ENCODE measurements at regions not wholly inside any gene's neighbourhood (a gene's known extent, or its start where the extent isn't known, plus 50 kb on each side); places are given as distances from the start of the nearest gene placed in this dataset.
A peak's percentile ranks its signal among the peaks of the same experiment; 100 is the strongest.

DNA sequence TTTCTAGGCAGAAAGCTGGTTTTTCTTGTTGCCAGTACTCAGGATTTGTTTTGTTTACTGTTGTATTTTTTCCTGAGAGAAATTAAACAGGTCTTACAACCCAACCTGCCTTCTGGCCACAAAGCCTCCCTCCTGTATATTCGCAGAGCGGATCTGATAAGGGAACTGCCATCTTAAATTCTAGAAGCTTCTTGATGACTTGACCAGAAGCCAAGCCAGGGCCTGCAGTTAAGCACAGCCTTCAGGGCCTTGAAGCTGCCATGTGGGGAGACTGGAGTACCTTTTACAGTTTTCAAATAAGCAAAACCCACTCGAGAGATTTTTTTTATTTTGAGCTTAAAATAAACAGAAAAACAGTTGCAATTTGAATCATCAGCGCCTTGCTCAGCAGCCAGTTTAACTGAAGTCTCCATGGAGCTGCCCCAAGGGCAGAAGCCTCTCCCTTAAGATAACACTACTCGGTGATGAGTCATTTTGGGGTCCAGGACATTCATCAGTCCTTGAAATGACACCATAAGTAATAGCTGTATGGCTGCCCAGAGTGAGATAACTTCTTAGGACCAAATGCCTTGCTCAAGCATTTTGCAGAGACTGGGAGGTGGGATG lies 51.5 kb upstream of the PHLPP1 start:
- POLR2A ChIA-PET = interaction anchor here (0.8 kb wide), 1 partner anchor 20 kb away, joined by 3 read pairs; no protein-coding TSS in a partner anchor
- TF ChIP-seq ATF1 (CRISPR knock-in tag; IDR thresholded peaks at IDR 0.05) (no peak), ATF1 (tag; IDR thresholded peaks at IDR 0.05) (peak; percentile 33; the same call in 1 of the 2 replicates), GABPA (tag; conservative IDR thresholded peaks at IDR 0.05; ENCODE audit: low read depth) (0 out of 2 replicates have a peak, but pooled peaks have one; percentile 22), LCOR (CRISPR knock-in tag; IDR thresholded peaks at IDR 0.05) (peak; percentile 72), MYC (IDR thresholded peaks at IDR 0.05; ENCODE audit: low read depth, low read length) (no peak), MYC (CRISPR knock-in tag; IDR thresholded peaks at IDR 0.05; ENCODE audit: borderline replicate concordance, low read depth) (no peak), TEAD2 (tag; IDR thresholded peaks at IDR 0.05) (no peak), CREBBP (IDR thresholded peaks at IDR 0.05; ENCODE audit: low read depth, low read length) (no peak), PML (IDR thresholded peaks at IDR 0.05; ENCODE audit: low read length) (peak; percentile 61; the same call in 1 of the 2 replicates), TEAD4 (IDR thresholded peaks at IDR 0.05; ENCODE audit: low read length) (peak; percentile 85), TEAD4 (CRISPR knock-in tag; IDR thresholded peaks at IDR 0.05; ENCODE audit: borderline replicate concordance) (no peak), CHD2 (IDR thresholded peaks at IDR 0.05; ENCODE audit: low read depth, low read length) (no peak), FOS (IDR thresholded peaks at IDR 0.05; ENCODE audit: extremely low read depth, insufficient read length) (peak; percentile 67), ZNF444 (CRISPR knock-in tag; IDR thresholded peaks at IDR 0.05) (no peak), KDM2B (CRISPR knock-in tag; IDR thresholded peaks at IDR 0.05) (no peak), NR4A1 (CRISPR knock-in tag; IDR thresholded peaks at IDR 0.05) (no peak), NR4A1 (tag; IDR thresholded peaks at IDR 0.05) (0 out of 2 replicates have a peak, but pooled peaks have one; percentile 33), STAT5A (IDR thresholded peaks at IDR 0.05; ENCODE audit: borderline replicate concordance, low read length) (peak; percentile 63; the same call in 1 of the 2 replicates), NFE2 (IDR thresholded peaks at IDR 0.05; ENCODE audit: low read depth) (peak; percentile 61; the same call in 1 of the 2 replicates)
- TF ChIP-seq, protein P1, sequence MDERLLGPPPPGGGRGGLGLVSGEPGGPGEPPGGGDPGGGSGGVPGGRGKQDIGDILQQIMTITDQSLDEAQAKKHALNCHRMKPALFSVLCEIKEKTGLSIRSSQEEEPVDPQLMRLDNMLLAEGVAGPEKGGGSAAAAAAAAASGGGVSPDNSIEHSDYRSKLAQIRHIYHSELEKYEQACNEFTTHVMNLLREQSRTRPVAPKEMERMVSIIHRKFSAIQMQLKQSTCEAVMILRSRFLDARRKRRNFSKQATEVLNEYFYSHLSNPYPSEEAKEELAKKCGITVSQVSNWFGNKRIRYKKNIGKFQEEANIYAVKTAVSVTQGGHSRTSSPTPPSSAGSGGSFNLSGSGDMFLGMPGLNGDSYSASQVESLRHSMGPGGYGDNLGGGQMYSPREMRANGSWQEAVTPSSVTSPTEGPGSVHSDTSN (CRISPR knock-in tag; IDR thresholded peaks at IDR 0.05; ENCODE audit: low read depth) = no peak
- TF ChIP-seq, protein P1 (tag; conservative IDR thresholded peaks at IDR 0.05; ENCODE audit: low read depth) = peak; percentile 93
- TF ChIP-seq, protein P2, sequence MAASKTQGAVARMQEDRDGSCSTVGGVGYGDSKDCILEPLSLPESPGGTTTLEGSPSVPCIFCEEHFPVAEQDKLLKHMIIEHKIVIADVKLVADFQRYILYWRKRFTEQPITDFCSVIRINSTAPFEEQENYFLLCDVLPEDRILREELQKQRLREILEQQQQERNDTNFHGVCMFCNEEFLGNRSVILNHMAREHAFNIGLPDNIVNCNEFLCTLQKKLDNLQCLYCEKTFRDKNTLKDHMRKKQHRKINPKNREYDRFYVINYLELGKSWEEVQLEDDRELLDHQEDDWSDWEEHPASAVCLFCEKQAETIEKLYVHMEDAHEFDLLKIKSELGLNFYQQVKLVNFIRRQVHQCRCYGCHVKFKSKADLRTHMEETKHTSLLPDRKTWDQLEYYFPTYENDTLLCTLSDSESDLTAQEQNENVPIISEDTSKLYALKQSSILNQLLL (CRISPR knock-in tag; IDR thresholded peaks at IDR 0.05; ENCODE audit: borderline replicate concordance) = no peak

More for the DNA sequence above, 51.5 kb upstream of the PHLPP1 start:
- CTCF ChIA-PET (ENCODE audit: low intra/inter-chr PET ratio) = interaction anchor here (0.6 kb wide), 1 partner anchor 237 kb away, joined by 3 read pairs; no protein-coding TSS in a partner anchor
- Histone ChIP-seq H3K9ac (ENCODE audit: insufficient read depth in 1 of 2, low read depth in 2 of 2, low read length in 2 of 2) (no peak overlapping the region), H3K9me1 (ENCODE audit: control insufficient read depth, insufficient read depth, low read length) (no peaks in the 10 kb centered on the region), H3K36me3 (ENCODE audit: control insufficient read depth, insufficient read depth, low read length) (no peaks in the 10 kb centered on the region), H3K79me2 (ENCODE audit: control insufficient read depth, insufficient read depth, low read length) (no peaks in the 10 kb centered on the region), H2AFZ (ENCODE audit: low read depth, low read length) (peak overlapping the region; percentile 73), H4K20me1 (replicated peaks; ENCODE audit: control insufficient read depth, insufficient read depth, low read length) (no peaks in the 10 kb centered on the region), H3K9me3 (replicated peaks; ENCODE audit: control insufficient read depth, insufficient read depth, low read depth, low read length) (no peaks in the 10 kb centered on the region), H3K4me3 (no peak overlapping the region), H3K4me1 (replicated peaks in 1 of 2; ENCODE audit: control insufficient read depth in 2 of 2, insufficient read depth in 2 of 2, low read length in 2 of 2) (peaks cover 3 to 18% of the 10 kb centered on the region in 2 experiments; a peak in 3 of 5 replicates), H3K4me2 (ENCODE audit: insufficient read depth, low read length) (peak overlapping the region; percentile 22), H3K27ac (ENCODE audit: extremely low read depth, low read depth, low read length) (peak overlapping the region; percentile 73), H3K27me3 (ENCODE audit: control insufficient read depth in 2 of 2, insufficient read depth in 2 of 2, low read length in 2 of 2) (no peaks in the 10 kb centered on the region)
- in situ Hi-C loops (cut with MboI) = no loop called here
- DNase-seq (ENCODE audit: extremely low read depth in 1 of 4, low spot score in 3 of 4) (peak; percentile 58 to 90 (median 72)), ATAC-seq (peak; percentile 98), FAIRE-seq (peak; percentile 98)
- BruUV-seq (replicated peaks) = no TSS peak
- 1% methylated on average over 4 of the region's 5 CpGs for WGBS (ENCODE audit: insufficient coverage, low coverage, missing lambda C conversion rate)
- intact Hi-C loops (cut with micrococcal nuclease) = no loop called here

Measured in K562 (cell line).